ENCODE measurements at regions not wholly inside any gene's neighbourhood (a gene's known extent, or its start where the extent isn't known, plus 50 kb on each side); places are given as distances from the start of the nearest gene placed in this dataset.
A peak's percentile ranks its signal among the peaks of the same experiment; 100 is the strongest.

DNA sequence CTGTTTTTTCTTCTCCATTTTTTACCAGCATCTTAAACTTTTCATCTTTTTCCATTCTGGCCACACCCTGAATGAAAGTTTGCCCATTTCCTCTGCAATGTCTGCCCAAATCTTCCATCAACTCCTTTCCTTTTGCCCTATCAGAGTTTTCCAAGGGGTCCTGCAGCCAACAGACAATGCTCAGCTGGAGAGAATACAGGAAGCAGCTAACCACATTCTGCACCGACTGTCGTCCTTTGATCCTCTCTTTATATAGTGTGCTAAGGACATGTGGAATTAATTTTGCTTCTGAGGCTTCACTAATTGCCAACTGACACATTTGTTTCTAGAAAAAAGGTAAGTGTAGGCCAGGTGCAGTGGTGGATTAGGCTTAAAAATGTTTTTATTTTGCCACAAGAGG is 50.5 kb upstream of the DLX2 start:
- peak; percentile 65 for DNase-seq

DNA sequence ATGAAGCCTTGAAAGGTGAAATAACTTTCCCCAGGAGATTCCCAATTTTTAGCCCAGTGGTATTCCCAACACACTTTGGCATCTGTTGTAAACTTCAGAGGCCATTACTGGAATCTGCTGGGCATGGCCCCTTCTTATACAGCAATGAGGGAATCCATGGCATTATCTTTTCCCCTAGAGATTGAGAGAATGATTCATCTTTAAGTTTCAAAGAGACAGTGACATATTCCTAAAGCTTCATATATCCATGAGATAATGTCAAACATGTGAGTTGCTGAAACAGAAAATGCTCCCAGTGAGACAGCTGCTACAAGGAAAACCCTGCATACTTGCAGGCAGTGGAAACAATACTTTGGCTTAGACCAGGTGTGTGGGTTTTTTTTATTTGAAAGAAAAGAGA is 51.1 kb upstream of the DLX2 start:
- DNase-seq, result no peak

DNA sequence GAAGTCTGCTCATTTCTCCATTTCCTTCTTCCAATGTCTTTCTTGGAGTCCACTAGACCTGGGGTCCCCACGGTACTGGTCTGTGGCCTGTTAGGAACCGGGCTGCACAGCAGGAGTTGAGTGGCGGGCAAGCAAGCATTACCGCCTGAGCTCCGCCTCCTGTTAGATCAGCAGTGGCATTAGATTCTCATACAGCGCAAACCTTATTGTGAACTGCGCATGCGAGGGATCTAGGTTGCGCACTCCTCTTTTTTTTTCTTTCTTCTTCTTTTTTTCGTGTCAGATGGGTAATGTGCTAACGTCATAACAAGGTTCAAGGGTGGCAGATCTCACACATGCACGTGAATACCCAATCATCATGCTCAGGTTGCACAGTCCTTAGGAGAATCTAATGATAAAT is 53.1 kb upstream of the DLX2 start:
- no peak for DNase-seq

DNA sequence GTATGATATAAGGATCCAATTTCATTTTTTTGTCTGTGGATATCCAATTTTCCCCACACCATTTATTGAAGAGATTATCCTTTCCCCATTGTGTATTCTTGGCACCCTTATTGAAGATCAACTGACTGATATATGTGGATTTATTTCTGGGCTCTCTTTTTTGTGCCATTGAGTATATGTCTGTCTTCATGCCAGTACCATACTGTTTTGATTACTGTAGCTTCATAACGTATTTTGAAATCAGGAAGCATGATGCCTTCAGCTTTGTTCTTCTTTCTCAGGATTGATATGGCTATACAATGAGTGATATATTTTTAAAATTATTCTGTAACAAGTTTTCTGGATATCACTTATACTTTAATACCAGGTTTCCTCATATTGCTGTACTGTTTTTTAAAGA is 58.1 kb upstream of the DLX2 start:
- DNase-seq, result no peak

DNA sequence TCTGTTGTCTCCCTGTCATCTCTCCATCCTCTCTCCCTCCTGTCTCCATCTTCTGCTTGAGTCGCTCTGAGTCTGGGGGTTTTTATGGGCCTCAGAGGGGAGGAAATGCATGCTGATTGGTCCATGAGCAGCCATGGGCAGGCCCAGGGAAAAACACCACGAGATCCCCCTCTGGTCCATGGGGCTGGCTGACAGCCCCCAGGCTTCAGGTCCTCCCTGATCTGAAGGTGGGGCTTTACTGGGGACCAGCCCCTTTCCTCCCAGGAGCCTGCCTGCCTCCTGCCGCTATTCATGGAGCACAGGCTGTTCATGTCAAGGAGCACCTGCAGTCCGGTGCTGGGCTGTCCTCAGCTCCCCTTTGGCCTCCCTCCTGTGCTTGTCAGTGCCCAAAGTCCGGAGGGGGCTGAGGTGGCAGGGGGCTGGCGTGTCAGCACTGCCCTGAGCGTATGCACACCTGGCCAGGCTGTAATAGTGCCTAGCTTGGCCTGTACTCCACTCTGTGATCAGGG is 59.6 kb upstream of the DLX2 start:
- no peak for DNase-seq

DNA sequence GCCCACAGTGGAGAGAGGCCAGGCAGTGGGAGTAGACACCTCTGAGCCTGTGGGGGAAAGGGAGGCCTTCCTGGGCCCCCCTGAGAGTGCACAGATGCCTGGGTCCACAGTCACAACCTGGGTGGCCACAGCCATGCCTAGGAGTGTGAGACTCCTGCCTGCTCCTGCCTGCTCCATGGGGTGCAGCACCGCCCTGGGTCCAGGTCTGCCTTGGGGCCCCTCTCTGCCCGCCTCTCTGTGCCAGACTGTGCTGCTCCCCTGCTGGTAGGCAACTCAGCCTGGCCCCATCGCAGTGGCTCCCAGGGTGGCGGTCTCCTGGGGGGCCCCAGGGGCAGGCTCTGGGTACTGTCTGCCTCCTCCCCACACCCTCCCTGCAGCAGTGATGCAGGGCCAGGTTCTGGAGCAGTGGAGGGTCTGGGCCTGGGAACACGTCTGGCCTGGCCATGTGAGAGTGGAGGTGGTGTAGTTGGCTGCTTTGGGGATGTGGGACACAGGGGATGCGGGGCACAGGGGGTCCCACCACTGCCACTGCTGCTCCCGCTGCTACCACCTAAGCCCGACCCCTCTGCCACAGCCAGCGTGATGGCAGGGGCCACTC is 60.1 kb upstream of the DLX2 start:
- DNase-seq, result no peak

DNA sequence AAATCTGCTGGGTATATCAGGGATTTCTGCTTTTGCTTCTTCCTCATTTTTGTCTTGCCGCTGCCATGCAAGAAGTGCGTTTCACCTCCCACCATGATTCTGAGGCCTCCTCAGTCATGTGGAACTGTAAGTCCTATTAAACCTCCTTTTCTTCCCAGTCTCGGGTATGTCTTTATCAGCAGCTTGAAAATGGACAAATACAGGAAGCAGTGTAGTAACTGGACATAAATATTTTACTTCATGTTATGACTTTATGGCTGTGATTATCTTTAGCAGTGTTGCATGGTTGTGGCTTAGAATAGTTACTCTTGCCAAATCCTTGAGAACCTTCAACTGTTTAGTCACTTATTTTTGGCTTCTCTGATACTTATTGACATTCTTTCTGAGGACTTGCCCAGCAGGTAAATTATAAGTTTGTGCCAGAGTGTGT is 66.2 kb upstream of the DLX2 start:
- no peak for DNase-seq

DNA sequence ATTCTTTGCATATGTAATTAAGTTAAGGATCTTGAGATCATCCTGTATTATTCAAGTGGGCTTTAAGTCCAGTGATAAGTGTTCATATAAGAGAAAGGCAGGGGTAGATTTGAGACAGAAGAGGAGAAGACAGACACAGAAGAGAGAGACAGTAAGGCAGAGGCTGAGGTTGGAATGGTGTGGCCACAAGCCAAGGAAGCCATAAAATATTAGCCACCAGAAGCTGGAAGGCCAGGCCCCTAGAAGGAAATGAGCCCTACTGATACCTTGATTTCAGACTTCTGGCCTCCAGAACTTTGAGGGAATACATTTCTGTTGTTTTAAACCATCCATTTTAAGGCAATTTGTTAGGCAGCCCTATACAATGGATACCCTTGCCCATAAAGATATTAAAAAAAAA is 66.9 kb upstream of the DLX2 start:
- no peak for DNase-seq

DNA sequence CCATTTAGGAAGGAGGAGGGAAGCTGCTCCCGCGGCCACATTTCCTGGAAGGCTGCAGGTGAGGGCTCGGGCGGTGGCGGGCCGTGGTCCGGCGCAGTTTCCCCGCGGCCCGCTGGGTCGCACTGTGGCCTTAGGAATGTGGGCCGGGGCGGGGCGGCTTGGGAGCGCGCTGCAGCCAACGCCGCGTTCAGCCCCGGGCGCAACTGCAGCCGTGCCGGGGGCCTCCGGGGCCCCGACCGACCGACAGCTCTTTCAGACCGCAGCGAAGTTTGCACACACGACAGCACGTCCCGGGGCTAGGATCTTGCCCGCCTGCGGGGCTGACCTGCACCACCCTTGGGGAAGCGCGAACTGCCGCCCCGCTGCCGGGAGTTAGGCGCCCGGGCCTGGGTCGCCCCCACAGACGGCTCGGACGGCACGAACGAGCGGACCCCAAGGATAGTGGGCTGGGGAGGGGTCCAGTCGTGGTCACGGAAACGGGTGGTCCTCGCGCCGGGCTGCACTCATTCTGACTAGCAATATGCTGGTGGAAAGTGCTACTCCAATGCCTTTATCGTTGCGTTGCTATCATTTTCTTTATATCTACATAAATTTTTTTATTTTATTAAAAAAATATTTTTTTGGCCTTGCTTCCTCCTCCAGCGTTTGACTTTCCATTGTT is 69.9 kb upstream of the DLX2 start:
- DNase-seq, result peak; percentile 29

DNA sequence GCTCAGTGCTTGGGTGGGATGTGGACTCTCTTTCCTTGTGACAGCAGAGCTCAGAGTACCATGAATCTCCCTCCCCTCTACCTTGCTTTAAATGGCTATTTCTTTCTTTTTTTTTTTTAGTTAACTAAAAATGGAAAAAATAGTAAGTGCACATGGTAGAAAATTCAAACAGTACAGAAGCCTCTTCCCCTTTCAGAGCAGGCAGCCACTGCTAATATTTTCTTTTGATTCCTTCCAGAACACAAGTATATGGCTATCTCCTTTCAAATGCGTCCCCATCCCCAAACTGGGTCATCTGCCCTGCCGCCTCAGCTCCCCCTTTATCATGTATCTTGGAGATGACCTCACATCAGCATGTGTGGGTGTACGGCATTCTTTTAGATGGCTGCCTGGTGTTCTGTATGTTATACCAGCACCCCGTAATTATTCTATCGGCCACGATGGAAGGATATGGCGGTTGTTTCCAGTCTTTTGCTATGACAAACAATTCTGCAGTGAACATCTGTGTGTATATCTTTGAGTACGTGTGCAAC is 70.5 kb upstream of the DLX2 start:
- no peak for DNase-seq

DNA sequence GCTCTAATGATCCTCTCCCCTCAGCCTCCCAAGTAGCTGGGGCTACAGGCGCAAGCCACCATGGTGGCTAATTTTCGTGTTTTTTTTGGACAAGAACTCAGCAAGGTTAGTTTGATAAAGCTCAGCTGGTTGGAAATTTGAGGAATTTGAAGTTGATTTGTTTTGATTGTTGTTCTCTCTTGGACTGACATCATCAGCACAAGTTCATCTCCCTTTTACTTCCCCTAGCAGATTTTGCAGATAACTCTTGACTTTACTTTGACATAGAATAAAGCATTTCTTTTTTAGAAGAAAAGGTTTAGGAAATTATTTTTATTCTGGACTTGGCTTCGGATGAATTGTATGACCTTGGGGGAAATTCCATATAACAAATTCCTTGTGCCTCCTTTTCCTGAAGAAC is 74.9 kb upstream of the DLX2 start:
- DNase-seq, result no peak

DNA sequence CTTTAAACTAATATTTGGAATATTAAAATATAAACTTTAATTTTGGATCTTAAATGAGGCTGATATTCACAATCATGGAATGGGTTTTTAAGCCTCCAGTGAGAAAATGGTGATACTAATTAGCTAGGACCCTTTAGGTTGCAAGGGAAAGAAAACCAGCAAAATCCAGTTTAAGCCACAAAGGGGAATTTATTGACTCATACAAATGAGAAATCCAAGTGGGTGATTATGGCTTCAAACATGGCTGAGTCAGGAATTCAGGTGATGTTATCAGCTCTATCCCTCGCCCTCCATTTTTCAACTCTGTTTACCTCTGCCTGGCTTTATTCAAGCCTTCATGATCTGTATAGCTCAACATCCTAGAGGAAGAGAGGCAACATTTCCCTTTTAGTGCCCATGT is 75.3 kb upstream of the DLX2 start:
- DNase-seq, result no peak

DNA sequence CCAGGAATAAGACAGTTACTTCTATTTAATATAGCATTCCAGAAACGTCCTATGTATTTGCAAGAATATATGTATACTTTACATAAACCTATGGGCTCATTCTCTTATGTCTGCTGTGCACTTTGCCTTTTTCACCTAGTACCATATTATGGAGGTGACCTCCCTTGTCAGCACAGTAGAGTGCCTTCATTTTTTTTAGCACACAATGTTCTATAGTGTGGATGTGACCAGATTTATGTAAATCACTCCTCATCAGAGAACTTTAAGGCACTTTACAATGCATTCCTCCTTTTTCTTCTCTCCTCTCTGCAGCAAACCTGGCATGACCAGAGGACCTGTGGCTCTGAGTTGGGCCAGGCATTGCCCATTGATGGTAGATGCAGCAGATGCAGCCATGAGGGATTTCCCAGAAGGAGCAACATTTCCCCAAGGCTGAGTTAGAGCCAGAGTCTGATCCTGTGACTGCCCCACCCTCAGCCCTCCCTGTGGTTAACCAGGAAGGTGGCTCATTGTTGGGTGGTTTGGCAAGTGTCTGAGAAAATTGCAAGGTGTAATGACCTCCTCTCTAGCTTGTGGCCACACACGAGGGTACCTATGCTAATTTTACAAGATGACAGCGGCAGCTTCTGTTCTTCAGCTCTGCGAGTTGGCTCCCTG is 76.5 kb upstream of the DLX2 start:
- no peak for DNase-seq

DNA sequence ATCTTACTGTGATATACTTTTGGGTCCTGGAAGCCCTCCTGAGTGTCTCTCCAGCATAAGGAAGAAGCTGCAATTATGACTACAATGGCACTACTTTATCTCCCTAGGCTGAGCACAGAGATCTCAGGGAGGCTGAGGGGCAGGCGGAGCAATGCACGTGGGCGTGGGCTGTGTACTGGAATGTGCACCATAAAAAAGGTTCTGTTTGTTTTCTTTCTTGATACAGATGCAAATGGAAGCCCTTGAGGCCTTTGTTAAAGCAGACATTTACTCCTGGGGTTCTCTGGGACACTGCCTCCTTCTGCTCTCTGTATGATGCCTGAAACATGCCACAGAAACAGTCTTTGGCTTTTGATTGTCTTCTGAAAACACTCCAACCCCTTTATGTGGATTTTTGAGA is 79.1 kb upstream of the DLX2 start:
- DNase-seq, result no peak

DNA sequence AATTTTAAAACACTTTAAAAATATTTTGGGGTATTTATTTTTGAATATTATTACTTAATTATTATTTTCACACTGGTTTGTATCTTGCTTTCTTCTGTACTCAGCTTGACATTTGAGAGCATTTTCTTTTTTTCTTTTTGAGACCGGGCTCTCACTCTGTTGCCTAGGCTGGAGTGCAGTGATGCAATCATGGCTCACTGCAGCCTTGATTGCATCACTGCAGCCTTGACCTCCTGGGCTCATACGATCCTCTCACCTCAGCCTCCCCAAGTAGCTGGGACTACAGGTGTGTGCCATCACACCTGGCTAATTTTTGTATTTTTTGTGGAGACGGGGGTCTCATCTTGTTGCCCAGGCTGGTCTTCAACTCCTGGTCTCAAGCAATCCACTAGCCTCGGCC is 79.9 kb upstream of the DLX2 start:
- no peak for DNase-seq

DNA sequence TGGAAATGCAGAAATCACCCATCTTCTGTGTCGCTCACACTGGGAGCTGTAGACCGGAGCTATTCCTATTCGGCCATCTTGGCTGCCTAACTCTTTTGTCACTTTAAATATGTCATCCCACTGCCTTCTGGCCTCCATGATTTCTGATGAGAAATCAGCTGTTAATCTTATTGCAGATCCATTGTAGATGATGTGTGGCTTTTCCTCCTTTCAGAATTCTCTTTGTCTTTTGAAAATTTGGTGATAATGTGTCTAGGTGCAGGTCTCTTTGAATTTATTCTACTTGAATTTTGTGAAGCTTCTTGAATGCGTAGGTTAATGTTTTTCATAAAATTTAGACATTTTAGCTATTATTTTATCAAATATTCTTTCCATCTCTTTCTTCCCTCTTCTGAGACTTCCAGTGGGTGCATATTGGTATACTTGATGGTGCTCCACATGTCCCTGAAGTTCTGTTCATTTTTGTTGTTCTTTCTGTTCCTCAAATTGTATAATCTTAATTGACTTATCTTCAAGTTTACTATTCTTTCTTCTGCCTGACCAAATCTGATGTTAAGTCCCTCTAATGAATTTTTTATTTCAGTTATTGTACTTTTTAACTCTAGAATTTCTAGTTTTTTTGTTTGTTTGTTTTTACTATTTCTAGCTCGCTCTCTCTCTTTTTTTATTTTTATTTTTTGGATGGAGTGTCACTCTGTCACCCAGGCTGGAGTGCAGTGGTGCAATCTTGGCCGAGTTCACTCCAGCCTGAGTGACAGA is 90.8 kb upstream of the DLX2 start:
- no peak for DNase-seq

DNA sequence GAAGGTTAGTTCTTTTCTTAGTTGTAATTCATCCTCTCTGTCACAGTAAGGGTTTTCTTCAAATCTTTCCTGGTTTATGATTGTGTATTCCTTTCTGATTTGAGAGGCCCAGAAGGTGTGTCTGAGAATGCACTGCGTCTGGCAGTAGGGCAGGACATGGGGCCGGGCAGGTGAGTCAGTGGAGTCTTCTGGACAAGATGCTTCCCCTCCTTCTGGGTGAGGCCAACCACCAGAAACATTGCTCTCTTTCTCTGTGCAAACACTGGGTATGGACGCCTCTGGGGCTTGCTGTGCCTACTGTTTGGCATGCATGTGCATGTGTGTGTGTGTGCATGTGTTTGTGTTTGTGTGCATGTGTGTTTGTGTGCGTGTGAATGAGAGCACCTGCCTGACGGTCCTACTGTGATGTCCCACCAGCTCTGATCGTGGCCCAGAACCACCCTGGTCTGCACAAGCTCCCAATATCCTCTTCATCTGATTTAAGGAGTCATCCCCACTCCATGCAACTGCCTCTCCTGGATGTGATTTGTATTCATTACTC is 93.2 kb upstream of the DLX2 start:
- no peak for DNase-seq

DNA sequence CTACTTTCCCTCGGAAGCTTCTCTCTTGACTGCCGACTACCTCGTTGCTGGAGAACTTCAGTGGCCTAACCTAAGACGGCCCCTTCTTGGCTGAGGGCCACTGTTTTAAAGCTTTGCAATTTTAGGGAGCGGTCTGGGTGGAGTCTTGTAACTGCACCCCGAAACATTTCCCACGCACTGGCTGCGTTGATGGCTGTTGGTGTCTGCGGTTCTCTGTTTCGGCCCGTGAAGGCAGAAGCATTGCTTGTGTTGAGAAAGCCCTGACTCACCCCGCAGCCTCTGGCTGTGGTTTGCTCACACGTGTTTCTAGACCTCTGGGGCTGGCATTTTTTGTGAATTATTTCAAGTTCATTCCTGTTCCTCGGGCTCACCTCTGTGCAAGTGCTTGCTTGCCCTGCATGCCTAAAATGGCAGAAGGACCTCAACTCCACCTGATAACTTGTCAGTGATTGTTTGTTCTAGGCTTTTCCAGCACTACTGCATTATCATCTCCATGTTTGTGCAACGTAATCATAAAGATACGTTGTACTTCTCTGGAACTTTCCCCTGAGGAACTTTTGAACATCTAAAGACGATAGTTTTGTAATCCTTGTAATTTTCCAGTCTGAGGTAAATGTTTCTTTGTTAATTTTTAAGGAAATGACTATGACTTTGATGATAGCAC is 94.2 kb upstream of the DLX2 start:
- peak; percentile 14 for DNase-seq

DNA sequence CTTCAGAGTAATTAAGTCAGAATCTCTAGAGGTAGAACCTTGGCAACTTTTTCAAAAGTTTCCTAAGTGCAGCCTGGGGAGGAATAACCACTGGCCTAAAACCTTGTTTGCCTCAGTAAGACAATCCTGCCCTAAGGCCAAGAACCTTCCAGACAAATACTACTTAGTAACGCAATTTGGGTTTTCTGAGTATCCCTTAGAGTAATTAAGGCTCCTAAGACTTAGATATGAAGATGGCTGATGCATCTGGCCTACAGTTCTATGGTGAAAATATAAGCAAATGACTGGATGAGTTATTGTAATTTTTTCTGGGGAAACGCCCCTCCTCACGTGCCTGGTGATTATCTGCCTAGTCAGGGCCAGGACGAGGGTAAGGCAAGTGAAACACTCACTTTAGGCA is 95.7 kb upstream of the DLX2 start:
- DNase-seq, result no peak

DNA sequence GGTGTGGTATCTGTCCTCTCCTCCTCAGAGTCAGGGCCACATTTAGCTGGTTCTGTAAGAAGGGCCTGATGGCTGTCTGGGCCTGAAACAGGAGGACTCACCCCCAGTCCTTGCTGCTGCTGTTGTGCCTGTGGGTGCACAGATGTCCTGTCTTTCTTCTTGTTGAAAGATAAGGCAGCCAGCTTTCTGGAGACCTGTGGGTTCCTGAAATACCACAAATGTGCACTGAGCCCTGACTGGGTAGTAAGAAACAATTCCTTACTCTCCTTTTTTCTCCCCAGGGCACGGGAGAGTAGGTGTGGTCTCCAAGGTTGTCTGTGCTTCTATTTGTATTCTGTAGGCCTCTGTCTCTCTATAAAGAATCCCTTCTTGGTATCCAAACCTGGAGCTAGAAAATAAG is 96.2 kb upstream of the DLX2 start:
- DNase-seq, result peak; percentile 8

DNA sequence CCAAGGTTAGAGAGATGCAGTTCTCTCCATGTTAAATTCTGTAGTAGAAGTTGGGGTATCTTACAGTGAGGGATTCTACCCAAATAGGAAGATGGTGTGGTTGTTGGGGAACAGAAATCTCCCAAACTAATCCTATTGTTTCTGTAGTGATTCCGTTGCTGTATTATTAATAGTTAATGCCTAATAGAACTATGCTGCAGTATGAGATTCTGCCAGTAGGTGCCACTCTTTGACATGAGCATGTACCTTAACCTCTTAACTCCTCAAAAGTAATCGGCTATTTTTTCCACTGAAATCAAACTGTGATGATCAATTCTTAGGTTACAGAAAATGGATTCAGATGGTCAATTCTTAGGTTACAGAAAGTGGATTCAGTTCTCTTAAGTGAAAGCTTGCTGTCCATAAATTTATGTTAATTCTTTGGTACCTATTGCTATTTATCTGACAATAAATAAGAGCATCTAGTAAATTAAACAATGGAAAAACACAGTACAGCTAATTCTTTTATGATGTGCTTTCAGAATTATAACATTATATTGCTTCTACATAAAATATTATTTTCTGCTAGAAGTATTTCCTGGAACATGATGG is 97.9 kb upstream of the DLX2 start:
- DNase-seq, result peak; percentile 27

DNA sequence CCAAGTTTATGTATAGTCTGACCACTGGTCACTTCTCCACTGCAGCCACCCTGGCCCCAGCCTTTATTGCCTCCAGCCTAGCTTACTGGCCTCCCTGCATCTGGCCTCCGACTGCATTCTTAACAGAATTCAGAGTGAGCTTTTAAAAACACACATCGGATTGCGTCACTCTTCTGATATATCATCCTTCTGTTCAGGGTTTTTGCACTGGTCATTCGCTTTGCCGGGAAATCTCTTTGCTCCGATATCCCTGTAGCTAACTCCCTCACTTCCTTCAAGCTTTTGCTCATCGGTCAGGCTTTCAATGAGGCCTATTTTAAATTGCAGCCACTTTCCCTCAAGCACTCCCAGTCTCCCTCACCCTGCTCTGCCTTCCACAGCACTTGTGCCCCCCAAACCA is 101.6 kb upstream of the DLX2 start:
- DNase-seq, result no peak
